Activated CD4-positive, CD25-positive, alpha-beta regulatory T cell treated with anti-CD3 and anti-CD28 coated beads, Interleukin-2, amount 50 U/mL, for 16 hours (primary cell): ENCODE measurements at regions not wholly inside any gene's neighbourhood (a gene's known extent, or its start where the extent isn't known, plus 50 kb on each side); places are given as distances from the start of the nearest gene placed in this dataset.

ENCODE experiments used
- DNase-seq: peaks from one replicate; pipeline ENCODE4 v3.0.0-alpha.2; 2020; ENCODE audit warnings: low read depth, low spot score

- no peak for DNase-seq
Measured at GRCh38 chr14:65224799-65225198, 122.5 kb upstream of the MAX start.

- DNase-seq = no peak
Measured at GRCh38 chr14:65225299-65226159, 123.2 kb upstream of the MAX start.

- DNase-seq = no peak
Measured at GRCh38 chr14:65226824-65227604, 124.7 kb upstream of the MAX start.

- no peak for DNase-seq
Measured at GRCh38 chr14:65228436-65228835, 126.1 kb upstream of the MAX start.

- DNase-seq = no peak
Measured at GRCh38 chr14:65228956-65229747, 126.8 kb upstream of the MAX start.

GRCh38 chr14:65229748-65230728 is 127.7 kb upstream of the MAX start:
- DNase-seq = no peak

GRCh38 chr14:65231286-65231980 is 129.1 kb upstream of the MAX start:
- DNase-seq = no peak

- DNase-seq = no peak
Measured at GRCh38 chr14:65234752-65235361, 132.5 kb upstream of the MAX start.

GRCh38 chr14:65237023-65237814 is 134.9 kb upstream of the MAX start:
- DNase-seq = no peak

GRCh38 chr14:65237941-65238340 is 135.6 kb upstream of the MAX start:
- no peak for DNase-seq

- DNase-seq = no peak
Measured at GRCh38 chr14:65238456-65238855, 136.1 kb upstream of the MAX start.

- DNase-seq = no peak
Measured at GRCh38 chr14:65239143-65239937, 137.0 kb upstream of the MAX start.

- DNase-seq = no peak
Measured at GRCh38 chr14:65239938-65240296, 137.6 kb upstream of the MAX start.

- no peak for DNase-seq
Measured at GRCh38 chr14:65241125-65241752, 138.9 kb upstream of the MAX start.

- DNase-seq = no peak
Measured at GRCh38 chr14:65242732-65243134, 140.4 kb upstream of the MAX start.

- no peak for DNase-seq
Measured at GRCh38 chr14:65243766-65244442, 141.6 kb upstream of the MAX start.

- no peak for DNase-seq
Measured at GRCh38 chr14:65249471-65250161, 147.3 kb upstream of the MAX start.
